HepG2 (cell line): ENCODE measurements at regions not wholly inside any gene's neighbourhood (a gene's known extent, or its start where the extent isn't known, plus 50 kb on each side); places are given as distances from the start of the nearest gene placed in this dataset.

ENCODE experiments used
- BCL6 ChIP-seq: IDR thresholded peaks from 2 replicates; pipeline ENCODE4 v1.6.1; 2016; ENCODE audit warnings: missing genetic modification reagents, missing compliant biosample characterization
- EP300 ChIP-seq, 3 experiments: sonication (generic) in 1 of 3; formaldehyde crosslinking in 1 of 3; IDR thresholded peaks; 2 replicates each; pipeline versions ENCODE4 v1.5.1 to v1.6.1; 2011 to 2020; ENCODE audit warnings: low read depth in 2 of 3, low read length in 2 of 3, borderline replicate concordance in 1 of 3, improper control_type of control experiment in 1 of 3, mild to moderate bottlenecking in 1 of 3, missing genetic modification reagents in 1 of 3, moderate library complexity in 1 of 3
- ESRRA ChIP-seq: sonication (generic); formaldehyde crosslinking; IDR thresholded peaks from 2 replicates; pipeline ENCODE4 v1.5.1; 2020; ENCODE audit warnings: mild to moderate bottlenecking, low read depth, missing genetic modification reagents
- ETV5 ChIP-seq: IDR thresholded peaks from 2 replicates; pipeline ENCODE4 v1.6.1; 2018; ENCODE audit warnings: missing biosample characterization, missing genetic modification reagents, inconsistent platforms, borderline replicate concordance
- HNF4A ChIP-seq: sonication (generic); formaldehyde crosslinking; IDR thresholded peaks from 2 replicates; pipeline ENCODE4 v1.4.0; 2020; ENCODE audit warnings: missing genetic modification reagents
- MAFG ChIP-seq: sonication (generic); formaldehyde crosslinking; IDR thresholded peaks from 2 replicates; pipeline ENCODE4 v1.5.1; 2020; ENCODE audit warnings: mild to moderate bottlenecking, missing genetic modification reagents
- NFIC ChIP-seq: IDR thresholded peaks from 2 replicates; pipeline ENCODE4 v1.6.1; 2012; ENCODE audit warnings: mild to moderate bottlenecking, low read length, inconsistent platforms
- NR2C2 ChIP-seq: sonication (generic); formaldehyde crosslinking; IDR thresholded peaks from 2 replicates; pipeline ENCODE4 v1.4.0; 2020; ENCODE audit warnings: missing genetic modification reagents, mild to moderate bottlenecking, moderate library complexity, borderline replicate concordance
- RXRA ChIP-seq: sonication (generic); formaldehyde crosslinking; IDR thresholded peaks from 2 replicates; pipeline ENCODE4 v1.5.1; 2020; ENCODE audit warnings: missing genetic modification reagents
- SMYD3 ChIP-seq: sonication (generic); formaldehyde crosslinking; IDR thresholded peaks from 2 replicates; pipeline ENCODE4 v1.8.1; 2023; ENCODE audit warnings: mild to moderate bottlenecking, missing genetic modification reagents
- SOX6 ChIP-seq, 2 experiments: fragments of 450-650 bp in 1 of 2; sonication (generic) in 1 of 2; formaldehyde crosslinking in 1 of 2; IDR thresholded peaks; 2 replicates each; pipeline versions ENCODE4 v1.4.0 to v1.6.1; 2017 to 2020; ENCODE audit warnings: antibody characterized with exemption in 1 of 2, mild to moderate bottlenecking in 1 of 2, missing genetic modification reagents in 1 of 2
- SP140L ChIP-seq: sonication (generic); formaldehyde crosslinking; IDR thresholded peaks from 2 replicates; pipeline ENCODE4 v1.4.0; 2020; ENCODE audit warnings: missing genetic modification reagents, borderline replicate concordance
- SRSF9 ChIP-seq: fragments of 200-400 bp; formaldehyde crosslinking; IDR thresholded peaks from 2 replicates; pipeline ENCODE4 v1.6.1; 2018; ENCODE audit warnings: borderline replicate concordance, mild to moderate bottlenecking, low read depth, low read length; ENCODE audit not compliant: insufficient read depth, poor library complexity, severe bottlenecking
- TBL1XR1 ChIP-seq: fragments of 150-350 bp; IDR thresholded peaks from 2 replicates; pipeline ENCODE4 v1.6.1; 2014; ENCODE audit warnings: borderline replicate concordance, low read length; ENCODE audit not compliant: partially characterized antibody
- TCF7L2 ChIP-seq: IDR thresholded peaks from 2 replicates; pipeline ENCODE4 v1.6.1; 2011; ENCODE audit warnings: mild to moderate bottlenecking, low read depth, low read length, moderate library complexity
- TOE1 ChIP-seq: sonication (generic); formaldehyde crosslinking; IDR thresholded peaks from 2 replicates; pipeline ENCODE4 v1.4.0; 2020; ENCODE audit warnings: mild to moderate bottlenecking, missing genetic modification reagents
- ZNF264 ChIP-seq: sonication (generic); formaldehyde crosslinking; IDR thresholded peaks from 2 replicates; pipeline ENCODE4 v1.4.0; 2020; ENCODE audit warnings: missing genetic modification reagents
- ZNF33A ChIP-seq: sonication (generic); formaldehyde crosslinking; IDR thresholded peaks from 2 replicates; pipeline ENCODE4 v1.5.1; 2020; ENCODE audit warnings: missing genetic modification reagents, mild to moderate bottlenecking, moderate library complexity, borderline replicate concordance
- ZNF552 ChIP-seq: sonication (generic); formaldehyde crosslinking; IDR thresholded peaks from 2 replicates; pipeline ENCODE4 v1.9.0; 2022; ENCODE audit warnings: missing genetic modification reagents, mild to moderate bottlenecking, borderline replicate concordance
- ZNF607 ChIP-seq: sonication (generic); formaldehyde crosslinking; IDR thresholded peaks from 2 replicates; pipeline ENCODE4 v1.5.1; 2020; ENCODE audit warnings: missing genetic modification reagents, mild to moderate bottlenecking, borderline replicate concordance
- TF ChIP-seq, protein P1 (sequence below): sonication (generic); formaldehyde crosslinking; conservative IDR thresholded peaks from 2 replicates; pipeline ENCODE4 v1.4.0; 2020; ENCODE audit warnings: mild to moderate bottlenecking, missing genetic modification reagents, moderate library complexity
- TF ChIP-seq, protein P2 (sequence below): sonication (generic); formaldehyde crosslinking; IDR thresholded peaks from 2 replicates; pipeline ENCODE4 v1.4.0; 2020; ENCODE audit warnings: mild to moderate bottlenecking, missing genetic modification reagents, borderline replicate concordance
- TF ChIP-seq, protein P3 (sequence below): IDR thresholded peaks from 2 replicates; pipeline ENCODE4 v1.6.1; 2012; ENCODE audit warnings: low read depth, low read length, improper control_type of control experiment

GRCh38 chr2:200230716-200231115 lies 75.8 kb upstream of the SPATS2L start (continued):
- TF ChIP-seq, protein P1, sequence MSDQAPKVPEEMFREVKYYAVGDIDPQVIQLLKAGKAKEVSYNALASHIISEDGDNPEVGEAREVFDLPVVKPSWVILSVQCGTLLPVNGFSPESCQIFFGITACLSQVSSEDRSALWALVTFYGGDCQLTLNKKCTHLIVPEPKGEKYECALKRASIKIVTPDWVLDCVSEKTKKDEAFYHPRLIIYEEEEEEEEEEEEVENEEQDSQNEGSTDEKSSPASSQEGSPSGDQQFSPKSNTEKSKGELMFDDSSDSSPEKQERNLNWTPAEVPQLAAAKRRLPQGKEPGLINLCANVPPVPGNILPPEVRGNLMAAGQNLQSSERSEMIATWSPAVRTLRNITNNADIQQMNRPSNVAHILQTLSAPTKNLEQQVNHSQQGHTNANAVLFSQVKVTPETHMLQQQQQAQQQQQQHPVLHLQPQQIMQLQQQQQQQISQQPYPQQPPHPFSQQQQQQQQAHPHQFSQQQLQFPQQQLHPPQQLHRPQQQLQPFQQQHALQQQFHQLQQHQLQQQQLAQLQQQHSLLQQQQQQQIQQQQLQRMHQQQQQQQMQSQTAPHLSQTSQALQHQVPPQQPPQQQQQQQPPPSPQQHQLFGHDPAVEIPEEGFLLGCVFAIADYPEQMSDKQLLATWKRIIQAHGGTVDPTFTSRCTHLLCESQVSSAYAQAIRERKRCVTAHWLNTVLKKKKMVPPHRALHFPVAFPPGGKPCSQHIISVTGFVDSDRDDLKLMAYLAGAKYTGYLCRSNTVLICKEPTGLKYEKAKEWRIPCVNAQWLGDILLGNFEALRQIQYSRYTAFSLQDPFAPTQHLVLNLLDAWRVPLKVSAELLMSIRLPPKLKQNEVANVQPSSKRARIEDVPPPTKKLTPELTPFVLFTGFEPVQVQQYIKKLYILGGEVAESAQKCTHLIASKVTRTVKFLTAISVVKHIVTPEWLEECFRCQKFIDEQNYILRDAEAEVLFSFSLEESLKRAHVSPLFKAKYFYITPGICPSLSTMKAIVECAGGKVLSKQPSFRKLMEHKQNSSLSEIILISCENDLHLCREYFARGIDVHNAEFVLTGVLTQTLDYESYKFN (CRISPR knock-in tag), result peak; percentile 39; the same call in 1 of the 2 replicates
- no peak for TF ChIP-seq SOX6 (IDR thresholded peaks at IDR 0.05)
- TF ChIP-seq SOX6 (CRISPR knock-in tag; IDR thresholded peaks at IDR 0.05), result peak; percentile 14; the same call in 1 of the 2 replicates
- TF ChIP-seq, protein P2, sequence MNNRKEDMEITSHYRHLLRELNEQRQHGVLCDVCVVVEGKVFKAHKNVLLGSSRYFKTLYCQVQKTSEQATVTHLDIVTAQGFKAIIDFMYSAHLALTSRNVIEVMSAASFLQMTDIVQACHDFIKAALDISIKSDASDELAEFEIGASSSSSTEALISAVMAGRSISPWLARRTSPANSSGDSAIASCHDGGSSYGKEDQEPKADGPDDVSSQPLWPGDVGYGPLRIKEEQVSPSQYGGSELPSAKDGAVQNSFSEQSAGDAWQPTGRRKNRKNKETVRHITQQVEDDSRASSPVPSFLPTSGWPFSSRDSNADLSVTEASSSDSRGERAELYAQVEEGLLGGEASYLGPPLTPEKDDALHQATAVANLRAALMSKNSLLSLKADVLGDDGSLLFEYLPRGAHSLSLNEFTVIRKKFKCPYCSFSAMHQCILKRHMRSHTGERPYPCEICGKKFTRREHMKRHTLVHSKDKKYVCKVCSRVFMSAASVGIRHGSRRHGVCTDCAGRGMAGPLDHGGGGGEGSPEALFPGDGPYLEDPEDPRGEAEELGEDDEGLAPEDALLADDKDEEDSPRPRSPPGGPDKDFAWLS (CRISPR knock-in tag), result no peak
- TF ChIP-seq HNF4A (CRISPR knock-in tag), result peak; percentile 53
- no peak for TF ChIP-seq ZNF33A
- no peak for TF ChIP-seq NR2C2 (CRISPR knock-in tag)
- TF ChIP-seq ZNF552 (CRISPR knock-in tag), result no peak
- peak in 1 of 2 experiments; percentile 60; a peak in 2 of 4 replicates for TF ChIP-seq EP300 (IDR thresholded peaks at IDR 0.05; ENCODE audit: low read depth in 2 of 2, low read length in 2 of 2)
- TF ChIP-seq EP300 (CRISPR knock-in tag; IDR thresholded peaks at IDR 0.05; ENCODE audit: borderline replicate concordance), result no peak
- no peak for TF ChIP-seq MAFG (CRISPR knock-in tag)
- TF ChIP-seq ZNF607 (CRISPR knock-in tag), result no peak
- no peak for TF ChIP-seq SMYD3 (CRISPR knock-in tag)
- TF ChIP-seq SP140L (CRISPR knock-in tag), result no peak
- no peak for TF ChIP-seq TBL1XR1
- no peak for TF ChIP-seq TCF7L2
- no peak for TF ChIP-seq RXRA (CRISPR knock-in tag)
- TF ChIP-seq ZNF264 (CRISPR knock-in tag), result no peak
- TF ChIP-seq, protein P3, sequence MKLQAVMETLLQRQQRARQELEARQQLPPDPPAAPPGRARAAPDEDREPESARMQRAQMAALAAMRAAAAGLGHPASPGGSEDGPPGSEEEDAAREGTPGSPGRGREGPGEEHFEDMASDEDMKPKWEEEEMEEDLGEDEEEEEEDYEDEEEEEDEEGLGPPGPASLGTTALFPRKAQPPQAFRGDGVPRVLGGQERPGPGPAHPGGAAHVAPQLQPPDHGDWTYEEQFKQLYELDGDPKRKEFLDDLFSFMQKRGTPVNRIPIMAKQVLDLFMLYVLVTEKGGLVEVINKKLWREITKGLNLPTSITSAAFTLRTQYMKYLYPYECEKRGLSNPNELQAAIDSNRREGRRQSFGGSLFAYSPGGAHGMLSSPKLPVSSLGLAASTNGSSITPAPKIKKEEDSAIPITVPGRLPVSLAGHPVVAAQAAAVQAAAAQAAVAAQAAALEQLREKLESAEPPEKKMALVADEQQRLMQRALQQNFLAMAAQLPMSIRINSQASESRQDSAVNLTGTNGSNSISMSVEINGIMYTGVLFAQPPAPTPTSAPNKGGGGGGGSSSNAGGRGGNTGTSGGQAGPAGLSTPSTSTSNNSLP, result no peak
- TF ChIP-seq TOE1, result peak; percentile 77; the same call in 1 of the 2 replicates
- no peak for TF ChIP-seq SRSF9
- no peak for TF ChIP-seq ESRRA
- TF ChIP-seq NFIC, result 0 out of 2 replicates have a peak, but pooled peaks have one; percentile 32
- no peak; the same call in 1 of the 2 replicates for TF ChIP-seq BCL6
- no peak for TF ChIP-seq ETV5 (CRISPR knock-in tag)
